ENCODE measurements at regions not wholly inside any gene's neighbourhood (a gene's known extent, or its start where the extent isn't known, plus 50 kb on each side); places are given as distances from the start of the nearest gene placed in this dataset.

DNA sequence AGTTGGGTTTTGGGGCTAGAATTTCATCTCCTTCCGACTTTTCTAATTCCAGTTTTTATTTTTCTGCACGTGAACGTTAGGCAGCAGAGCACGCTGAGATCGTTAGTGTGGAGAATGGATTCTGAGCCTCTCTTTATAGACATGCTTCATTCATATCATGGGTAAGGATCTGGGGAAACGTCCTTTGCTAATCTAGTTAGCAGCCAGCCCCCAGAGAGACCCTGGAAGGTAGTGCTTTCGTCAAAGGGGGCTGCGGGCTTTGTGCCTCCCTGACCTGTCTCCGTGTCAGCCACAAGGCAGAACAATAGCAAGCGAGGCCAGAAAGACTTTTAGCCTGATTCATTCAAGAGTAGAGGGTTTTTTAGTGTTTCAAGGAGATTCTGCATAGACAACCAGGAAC is 196.3 kb upstream of the KLF6 start:
- H3K27ac ChIP-seq, result no peak overlapping the region
- no peaks in the 10 kb centered on the region for H3K9me3 ChIP-seq
- in situ Hi-C loops (cut with MboI; ENCODE audit: low sequenced_read_pairs in 4 of 4), result no loop called here
- intact Hi-C loops (cut with DNase I; ENCODE audit: low total_unique reads), result no loop called here
- no peak overlapping the region for H3K4me3 ChIP-seq
- no peak for TF ChIP-seq POLR2A (IDR thresholded peaks at IDR 0.05)
- TF ChIP-seq, protein P1, sequence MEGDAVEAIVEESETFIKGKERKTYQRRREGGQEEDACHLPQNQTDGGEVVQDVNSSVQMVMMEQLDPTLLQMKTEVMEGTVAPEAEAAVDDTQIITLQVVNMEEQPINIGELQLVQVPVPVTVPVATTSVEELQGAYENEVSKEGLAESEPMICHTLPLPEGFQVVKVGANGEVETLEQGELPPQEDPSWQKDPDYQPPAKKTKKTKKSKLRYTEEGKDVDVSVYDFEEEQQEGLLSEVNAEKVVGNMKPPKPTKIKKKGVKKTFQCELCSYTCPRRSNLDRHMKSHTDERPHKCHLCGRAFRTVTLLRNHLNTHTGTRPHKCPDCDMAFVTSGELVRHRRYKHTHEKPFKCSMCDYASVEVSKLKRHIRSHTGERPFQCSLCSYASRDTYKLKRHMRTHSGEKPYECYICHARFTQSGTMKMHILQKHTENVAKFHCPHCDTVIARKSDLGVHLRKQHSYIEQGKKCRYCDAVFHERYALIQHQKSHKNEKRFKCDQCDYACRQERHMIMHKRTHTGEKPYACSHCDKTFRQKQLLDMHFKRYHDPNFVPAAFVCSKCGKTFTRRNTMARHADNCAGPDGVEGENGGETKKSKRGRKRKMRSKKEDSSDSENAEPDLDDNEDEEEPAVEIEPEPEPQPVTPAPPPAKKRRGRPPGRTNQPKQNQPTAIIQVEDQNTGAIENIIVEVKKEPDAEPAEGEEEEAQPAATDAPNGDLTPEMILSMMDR (IDR thresholded peaks at IDR 0.05 in 4 of 5, conservative IDR thresholded peaks at IDR 0.05 in 1 of 5), result no peak
- no peaks in the 10 kb centered on the region for H3K4me1 ChIP-seq
- H3K27me3 ChIP-seq, result no peaks in the 10 kb centered on the region
- ATAC-seq (no peak), DNase-seq (no peak)
- H3K36me3 ChIP-seq, result no peaks in the 10 kb centered on the region

DNA sequence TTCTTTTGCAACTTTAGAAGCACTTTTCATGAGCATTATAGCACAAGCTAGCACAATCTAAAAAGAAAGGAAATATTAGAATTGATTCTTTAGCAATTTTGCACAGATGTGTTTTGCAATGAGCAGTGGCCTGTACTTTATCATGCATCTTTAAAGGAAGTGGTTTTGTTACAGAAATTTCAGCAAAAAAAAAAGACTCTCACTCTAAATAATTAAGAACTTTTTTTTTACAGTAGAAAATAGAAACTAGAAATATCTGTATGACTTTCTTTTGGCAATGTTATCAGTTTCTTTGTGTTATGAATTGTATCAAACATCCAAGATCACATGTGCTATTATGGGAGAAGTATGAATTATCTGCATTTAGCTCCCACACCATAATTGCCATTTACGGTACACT is 195.7 kb upstream of the KLF6 start:
- H3K27me3 ChIP-seq, result no peaks in the 10 kb centered on the region
- ATAC-seq, result no peak
- H3K4me3 ChIP-seq, result no peak overlapping the region
- no peaks in the 10 kb centered on the region for H3K36me3 ChIP-seq
- in situ Hi-C loops (cut with MboI; ENCODE audit: low sequenced_read_pairs in 4 of 4), result no loop called here
- DNase-seq, result no peak
- no peaks in the 10 kb centered on the region for H3K4me1 ChIP-seq
- H3K9me3 ChIP-seq, result no peaks in the 10 kb centered on the region
- no peak for TF ChIP-seq POLR2A (IDR thresholded peaks at IDR 0.05)
- TF ChIP-seq, protein P1 (IDR thresholded peaks at IDR 0.05 in 4 of 5, conservative IDR thresholded peaks at IDR 0.05 in 1 of 5), result no peak
- intact Hi-C loops (cut with DNase I; ENCODE audit: low total_unique reads), result no loop called here
- no peak overlapping the region for H3K27ac ChIP-seq

DNA sequence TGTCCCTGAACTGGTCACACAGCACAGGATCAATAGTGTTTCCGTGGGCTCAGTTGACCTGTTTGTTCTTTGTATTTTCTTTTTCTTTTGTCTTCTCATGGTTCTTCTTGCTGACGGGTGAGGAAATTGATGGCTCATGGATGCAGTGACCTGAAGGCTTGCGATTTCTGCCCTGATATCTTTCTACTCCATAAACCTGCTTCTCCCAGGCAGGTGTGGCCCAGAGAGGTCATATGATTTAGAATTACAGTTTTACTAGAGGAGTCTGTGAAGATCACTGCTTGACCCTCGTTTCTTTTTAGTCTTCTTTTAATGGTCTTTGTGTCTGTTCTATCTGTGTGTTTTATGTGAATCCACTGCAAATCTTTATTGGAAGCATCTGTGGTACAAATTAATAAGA is 195.1 kb upstream of the KLF6 start:
- DNase-seq, result no peak
- no peak overlapping the region for H3K27ac ChIP-seq
- no peak for ATAC-seq
- in situ Hi-C loops (cut with MboI; ENCODE audit: low sequenced_read_pairs in 4 of 4), result no loop called here
- H3K4me3 ChIP-seq, result no peak overlapping the region
- no peaks in the 10 kb centered on the region for H3K27me3 ChIP-seq
- TF ChIP-seq, protein P1 (IDR thresholded peaks at IDR 0.05 in 4 of 5, conservative IDR thresholded peaks at IDR 0.05 in 1 of 5), result no peak
- TF ChIP-seq POLR2A (IDR thresholded peaks at IDR 0.05), result no peak
- no peaks in the 10 kb centered on the region for H3K4me1 ChIP-seq
- no peaks in the 10 kb centered on the region for H3K36me3 ChIP-seq
- no peaks in the 10 kb centered on the region for H3K9me3 ChIP-seq
- intact Hi-C loops (cut with DNase I; ENCODE audit: low total_unique reads), result no loop called here

DNA sequence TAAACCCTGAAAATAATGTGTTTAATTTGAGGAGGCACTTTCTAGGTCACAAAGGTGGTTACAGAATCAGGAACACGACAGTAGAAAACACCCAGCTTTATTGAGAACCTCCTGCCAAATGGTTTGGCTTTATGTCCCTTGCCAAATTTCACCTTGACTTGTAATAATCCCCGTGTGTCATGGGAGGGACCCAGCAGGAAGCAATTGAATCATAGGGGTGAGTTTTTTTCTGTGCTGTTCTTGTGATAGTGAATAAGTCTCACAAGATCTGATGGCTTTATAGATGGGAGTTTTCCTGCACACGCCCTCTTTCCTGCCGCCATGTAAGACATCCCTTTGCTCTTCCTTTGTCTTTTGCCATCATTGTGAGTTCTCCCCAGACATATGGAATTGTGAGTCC is 193.8 kb upstream of the KLF6 start:
- Histone ChIP-seq H3K4me1 (no peaks in the 10 kb centered on the region), H3K9me3 (no peaks in the 10 kb centered on the region), H3K27me3 (no peaks in the 10 kb centered on the region), H3K4me3 (no peak overlapping the region), H3K27ac (no peak overlapping the region), H3K36me3 (no peaks in the 10 kb centered on the region)
- no peak for TF ChIP-seq POLR2A (IDR thresholded peaks at IDR 0.05)
- TF ChIP-seq, protein P1 (IDR thresholded peaks at IDR 0.05 in 4 of 5, conservative IDR thresholded peaks at IDR 0.05 in 1 of 5), result no peak
- in situ Hi-C loops (cut with MboI; ENCODE audit: low sequenced_read_pairs in 4 of 4), result no loop called here
- no peak for DNase-seq
- intact Hi-C loops (cut with DNase I; ENCODE audit: low total_unique reads), result no loop called here
- ATAC-seq, result no peak

DNA sequence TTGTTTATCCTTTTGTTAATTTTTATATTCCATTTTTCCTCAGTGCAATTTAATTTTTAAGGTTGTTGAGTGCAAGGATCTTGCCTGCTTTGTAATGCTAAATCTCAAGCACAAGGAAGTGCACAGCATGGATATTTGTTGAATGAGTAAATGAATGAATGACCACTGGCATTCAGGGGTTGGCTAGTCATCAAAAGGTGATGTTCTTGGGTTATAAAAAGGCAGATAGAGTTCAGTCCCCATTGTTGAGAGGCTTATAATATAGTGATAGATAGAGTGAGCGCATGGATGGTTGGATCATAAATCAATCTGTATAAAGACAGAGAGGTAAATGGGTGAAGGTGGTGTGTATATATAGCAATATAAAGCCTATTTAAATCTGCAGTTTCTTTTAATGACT is 193.2 kb upstream of the KLF6 start:
- no peaks in the 10 kb centered on the region for H3K9me3 ChIP-seq
- ATAC-seq (no peak), DNase-seq (no peak)
- no peaks in the 10 kb centered on the region for H3K27me3 ChIP-seq
- TF ChIP-seq POLR2A (IDR thresholded peaks at IDR 0.05), result no peak
- TF ChIP-seq, protein P1 (IDR thresholded peaks at IDR 0.05 in 4 of 5, conservative IDR thresholded peaks at IDR 0.05 in 1 of 5), result no peak
- H3K4me1 ChIP-seq, result no peaks in the 10 kb centered on the region
- no peaks in the 10 kb centered on the region for H3K36me3 ChIP-seq
- intact Hi-C loops (cut with DNase I; ENCODE audit: low total_unique reads) (no loop called here), in situ Hi-C loops (cut with MboI; ENCODE audit: low sequenced_read_pairs in 4 of 4) (no loop called here)
- no peak overlapping the region for H3K4me3 ChIP-seq
- no peak overlapping the region for H3K27ac ChIP-seq
